Right lobe of liver (tissue), 4 donors: ENCODE measurements at regions not wholly inside any gene's neighbourhood (a gene's known extent, or its start where the extent isn't known, plus 50 kb on each side); places are given as distances from the start of the nearest gene placed in this dataset.

Source experiments
- CTCF ChIP-seq, 4 donors: fragments of 200-600 bp in 3 of 4; fragments of 450-650 bp in 1 of 4; IDR thresholded peaks; one replicate each; pipeline versions ENCODE4 v1.5.1 to v1.8.0; 2016 to 2022; ENCODE audit warnings: antibody characterized with exemption in 4 of 4, mild to moderate bottlenecking in 2 of 4
- POLR2A ChIP-seq: fragments of 450-650 bp; IDR thresholded peaks from one replicate; pipeline ENCODE4 v1.6.1; 2017; ENCODE audit warnings: antibody characterized with exemption, mild to moderate bottlenecking
- donor health status: DM: no; HTN: no; CAD: no.
- donor health status: DM: no; HTN: no; CAD: no.
- donor health status: DM: no; HTN: yes; CAD: no.

GRCh38 chr5:40017918-40018317 lies 593.1 kb upstream of the DAB2 start:
- TF ChIP-seq POLR2A (no peak), CTCF (IDR thresholded peaks at IDR 0.05) (no peak)
